PC-9 (cell line): ENCODE measurements at regions not wholly inside any gene's neighbourhood (a gene's known extent, or its start where the extent isn't known, plus 50 kb on each side); places are given as distances from the start of the nearest gene placed in this dataset.
"Not testable (repeated sequence)": the region's sequence is repeated elsewhere in the genome, so short reads cannot be mapped to it uniquely, and the experiment has no call there.

Experiments used
- EZH2 ChIP-seq: fragments of 200-600 bp; sonication (generic); IDR thresholded peaks from 2 replicates; pipeline ENCODE4 v1.8.0; 2017; ENCODE audit warnings: antibody characterized with exemption, low read depth
- TF ChIP-seq, protein P1 (sequence below): fragments of 200-600 bp; sonication (generic); conservative IDR thresholded peaks from 2 replicates; pipeline ENCODE4 v1.6.1; 2017; ENCODE audit warnings: mixed run types, antibody characterized with exemption, mild to moderate bottlenecking, moderate library complexity

- TF ChIP-seq, protein P1, sequence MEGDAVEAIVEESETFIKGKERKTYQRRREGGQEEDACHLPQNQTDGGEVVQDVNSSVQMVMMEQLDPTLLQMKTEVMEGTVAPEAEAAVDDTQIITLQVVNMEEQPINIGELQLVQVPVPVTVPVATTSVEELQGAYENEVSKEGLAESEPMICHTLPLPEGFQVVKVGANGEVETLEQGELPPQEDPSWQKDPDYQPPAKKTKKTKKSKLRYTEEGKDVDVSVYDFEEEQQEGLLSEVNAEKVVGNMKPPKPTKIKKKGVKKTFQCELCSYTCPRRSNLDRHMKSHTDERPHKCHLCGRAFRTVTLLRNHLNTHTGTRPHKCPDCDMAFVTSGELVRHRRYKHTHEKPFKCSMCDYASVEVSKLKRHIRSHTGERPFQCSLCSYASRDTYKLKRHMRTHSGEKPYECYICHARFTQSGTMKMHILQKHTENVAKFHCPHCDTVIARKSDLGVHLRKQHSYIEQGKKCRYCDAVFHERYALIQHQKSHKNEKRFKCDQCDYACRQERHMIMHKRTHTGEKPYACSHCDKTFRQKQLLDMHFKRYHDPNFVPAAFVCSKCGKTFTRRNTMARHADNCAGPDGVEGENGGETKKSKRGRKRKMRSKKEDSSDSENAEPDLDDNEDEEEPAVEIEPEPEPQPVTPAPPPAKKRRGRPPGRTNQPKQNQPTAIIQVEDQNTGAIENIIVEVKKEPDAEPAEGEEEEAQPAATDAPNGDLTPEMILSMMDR, result not testable (repeated sequence)
- not testable (repeated sequence) for TF ChIP-seq EZH2
Observed at GRCh38 chr13:64121023-64121709, 2705.5 kb upstream of the PCDH20 start.
